ENCODE measurements at regions not wholly inside any gene's neighbourhood (a gene's known extent, or its start where the extent isn't known, plus 50 kb on each side); places are given as distances from the start of the nearest gene placed in this dataset.

DNA sequence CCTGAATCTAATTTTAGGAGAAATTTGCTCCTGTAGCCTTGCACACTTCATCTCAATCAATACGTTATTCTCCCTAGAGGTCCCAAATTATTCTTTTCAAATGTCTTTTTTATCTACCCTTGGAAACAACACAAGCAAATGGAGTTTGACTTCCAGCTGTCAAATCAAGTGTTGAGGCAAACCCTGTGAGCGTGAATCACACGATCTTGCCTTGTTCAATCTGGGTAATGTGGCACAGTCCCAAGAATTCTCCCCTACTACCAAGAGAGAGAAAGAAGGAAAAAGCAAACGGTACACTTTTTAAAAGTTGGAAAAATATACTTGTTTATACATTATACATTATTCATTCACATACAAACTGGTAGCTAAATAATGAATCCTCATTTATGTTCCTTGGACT lies 2035.3 kb upstream of the CELF4 start:
- FAIRE-seq (no peak), DNase-seq (no peak)
- Histone ChIP-seq H3K36me3 (ENCODE audit: control insufficient read depth in 2 of 3, insufficient read depth in 3 of 3, low read length in 3 of 3) (no peaks in the 10 kb centered on the region), H3K9me3 (ENCODE audit: control insufficient read depth in 2 of 3, insufficient read depth in 1 of 3, low read length in 3 of 3) (no peaks in the 10 kb centered on the region), H3K27ac (ENCODE audit: low read depth in 2 of 2, low read length in 2 of 2) (no peak overlapping the region), H3K9ac (ENCODE audit: low read length in 3 of 3) (no peak overlapping the region), H3K4me3 (ENCODE audit: low read length in 3 of 3) (no peak overlapping the region), H3K4me1 (ENCODE audit: control insufficient read depth in 2 of 3, insufficient read depth in 2 of 3, low read depth in 1 of 3, low read length in 3 of 3) (no peaks in the 10 kb centered on the region), H3K27me3 (ENCODE audit: control insufficient read depth, insufficient read depth, low read length) (no peaks in the 10 kb centered on the region)
- TF ChIP-seq, protein P1, sequence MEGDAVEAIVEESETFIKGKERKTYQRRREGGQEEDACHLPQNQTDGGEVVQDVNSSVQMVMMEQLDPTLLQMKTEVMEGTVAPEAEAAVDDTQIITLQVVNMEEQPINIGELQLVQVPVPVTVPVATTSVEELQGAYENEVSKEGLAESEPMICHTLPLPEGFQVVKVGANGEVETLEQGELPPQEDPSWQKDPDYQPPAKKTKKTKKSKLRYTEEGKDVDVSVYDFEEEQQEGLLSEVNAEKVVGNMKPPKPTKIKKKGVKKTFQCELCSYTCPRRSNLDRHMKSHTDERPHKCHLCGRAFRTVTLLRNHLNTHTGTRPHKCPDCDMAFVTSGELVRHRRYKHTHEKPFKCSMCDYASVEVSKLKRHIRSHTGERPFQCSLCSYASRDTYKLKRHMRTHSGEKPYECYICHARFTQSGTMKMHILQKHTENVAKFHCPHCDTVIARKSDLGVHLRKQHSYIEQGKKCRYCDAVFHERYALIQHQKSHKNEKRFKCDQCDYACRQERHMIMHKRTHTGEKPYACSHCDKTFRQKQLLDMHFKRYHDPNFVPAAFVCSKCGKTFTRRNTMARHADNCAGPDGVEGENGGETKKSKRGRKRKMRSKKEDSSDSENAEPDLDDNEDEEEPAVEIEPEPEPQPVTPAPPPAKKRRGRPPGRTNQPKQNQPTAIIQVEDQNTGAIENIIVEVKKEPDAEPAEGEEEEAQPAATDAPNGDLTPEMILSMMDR (IDR thresholded peaks at IDR 0.05; ENCODE audit: borderline replicate concordance, extremely low read depth, insufficient read depth): no peak
- intact Hi-C loops (cut with DNase I): no loop called here

DNA sequence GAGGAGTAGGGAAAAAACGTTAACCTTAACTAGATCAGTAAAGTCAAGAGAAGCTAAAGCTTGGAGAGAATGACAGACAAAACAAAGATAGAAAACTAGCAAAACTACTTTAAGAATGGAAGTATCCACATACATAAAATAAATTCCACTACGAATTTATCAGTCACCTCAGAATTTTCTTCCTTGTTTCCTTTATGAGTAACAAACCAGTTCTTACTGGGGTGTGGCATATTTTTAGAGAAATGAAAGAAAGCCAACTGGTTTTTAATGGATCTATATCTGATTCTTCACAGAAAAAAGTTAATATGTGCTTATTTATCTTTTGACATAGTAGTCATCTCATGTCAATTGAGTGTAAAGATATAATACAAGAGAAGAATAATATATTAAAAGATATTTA lies 2033.7 kb upstream of the CELF4 start:
- no peak for FAIRE-seq
- Histone ChIP-seq H3K27ac (ENCODE audit: low read depth in 2 of 2, low read length in 2 of 2) (no peak overlapping the region), H3K4me3 (ENCODE audit: low read length in 3 of 3) (no peak overlapping the region), H3K9me3 (ENCODE audit: control insufficient read depth in 2 of 3, insufficient read depth in 1 of 3, low read length in 3 of 3) (no peaks in the 10 kb centered on the region), H3K9ac (ENCODE audit: low read length in 3 of 3) (no peak overlapping the region), H3K4me1 (ENCODE audit: control insufficient read depth in 2 of 3, insufficient read depth in 2 of 3, low read depth in 1 of 3, low read length in 3 of 3) (no peaks in the 10 kb centered on the region), H3K27me3 (ENCODE audit: control insufficient read depth, insufficient read depth, low read length) (no peaks in the 10 kb centered on the region), H3K36me3 (ENCODE audit: control insufficient read depth in 2 of 3, insufficient read depth in 3 of 3, low read length in 3 of 3) (no peaks in the 10 kb centered on the region)
- intact Hi-C loops (cut with DNase I): no loop called here
- DNase-seq: no peak
- TF ChIP-seq, protein P1 (IDR thresholded peaks at IDR 0.05; ENCODE audit: borderline replicate concordance, extremely low read depth, insufficient read depth): no peak

DNA sequence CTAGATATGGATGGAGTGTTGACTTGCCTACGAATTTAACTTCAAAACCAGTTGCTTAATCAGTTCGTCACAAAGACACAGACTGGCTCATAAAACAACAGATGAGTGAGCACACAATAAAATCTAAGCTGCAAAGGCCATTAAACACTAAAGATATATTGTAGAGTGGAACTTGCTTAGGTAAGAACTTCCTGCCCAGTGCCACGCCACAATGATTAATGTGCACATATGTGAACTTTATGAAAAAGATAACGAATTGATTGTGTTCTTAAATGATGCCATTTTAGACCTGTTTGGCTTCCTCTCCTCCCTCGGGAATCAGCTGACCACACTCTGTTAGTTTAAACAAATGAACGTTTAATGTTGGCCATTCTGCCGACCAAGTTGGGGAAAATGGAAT lies 2031.3 kb upstream of the CELF4 start:
- DNase-seq (peak in 2 of 5 donors; percentile 47 to 58), FAIRE-seq (no peak)
- no peaks in the 10 kb centered on the region for H3K27me3 ChIP-seq (ENCODE audit: control insufficient read depth, insufficient read depth, low read length)
- no peaks in the 10 kb centered on the region for H3K4me1 ChIP-seq (ENCODE audit: control insufficient read depth in 2 of 3, insufficient read depth in 2 of 3, low read depth in 1 of 3, low read length in 3 of 3)
- H3K27ac ChIP-seq (ENCODE audit: low read depth in 2 of 2, low read length in 2 of 2): no peak overlapping the region
- no peak overlapping the region for H3K9ac ChIP-seq (ENCODE audit: low read length in 3 of 3)
- H3K4me3 ChIP-seq (ENCODE audit: low read length in 3 of 3): no peak overlapping the region
- no peaks in the 10 kb centered on the region for H3K9me3 ChIP-seq (ENCODE audit: control insufficient read depth in 2 of 3, insufficient read depth in 1 of 3, low read length in 3 of 3)
- TF ChIP-seq, protein P1 (IDR thresholded peaks at IDR 0.05; ENCODE audit: borderline replicate concordance, extremely low read depth, insufficient read depth): no peak
- H3K36me3 ChIP-seq (ENCODE audit: control insufficient read depth in 2 of 3, insufficient read depth in 3 of 3, low read length in 3 of 3): no peaks in the 10 kb centered on the region
- intact Hi-C loops (cut with DNase I): no loop called here

DNA sequence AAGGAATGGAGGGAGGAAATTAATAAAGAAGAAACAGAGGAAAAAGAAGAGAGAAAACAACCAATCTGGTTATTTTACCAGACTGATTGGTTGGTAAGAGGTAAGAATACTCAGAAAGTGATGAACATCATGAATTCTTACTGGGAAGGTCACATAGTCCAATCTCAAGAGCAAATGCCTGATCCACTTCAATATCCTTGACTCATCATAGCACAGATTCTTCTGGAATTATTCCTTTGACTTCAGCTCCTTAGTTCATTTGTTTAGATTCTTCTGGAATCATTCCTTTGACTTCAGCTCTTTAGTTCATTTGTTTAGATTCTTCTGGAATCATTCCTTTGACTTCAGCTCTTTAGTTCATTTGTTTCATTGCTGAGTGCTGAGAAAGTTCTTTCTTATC lies 2030.6 kb upstream of the CELF4 start:
- DNase-seq (no peak), FAIRE-seq (no peak)
- no peaks in the 10 kb centered on the region for H3K4me1 ChIP-seq (ENCODE audit: control insufficient read depth in 2 of 3, insufficient read depth in 2 of 3, low read depth in 1 of 3, low read length in 3 of 3)
- TF ChIP-seq, protein P1 (IDR thresholded peaks at IDR 0.05; ENCODE audit: borderline replicate concordance, extremely low read depth, insufficient read depth): no peak
- no peaks in the 10 kb centered on the region for H3K9me3 ChIP-seq (ENCODE audit: control insufficient read depth in 2 of 3, insufficient read depth in 1 of 3, low read length in 3 of 3)
- intact Hi-C loops (cut with DNase I): no loop called here
- H3K9ac ChIP-seq (ENCODE audit: low read length in 3 of 3): no peak overlapping the region
- H3K27me3 ChIP-seq (ENCODE audit: control insufficient read depth, insufficient read depth, low read length): no peaks in the 10 kb centered on the region
- no peak overlapping the region for H3K27ac ChIP-seq (ENCODE audit: low read depth in 2 of 2, low read length in 2 of 2)
- no peaks in the 10 kb centered on the region for H3K36me3 ChIP-seq (ENCODE audit: control insufficient read depth in 2 of 3, insufficient read depth in 3 of 3, low read length in 3 of 3)
- H3K4me3 ChIP-seq (ENCODE audit: low read length in 3 of 3): no peak overlapping the region
